HG03280 (cell line): ENCODE measurements at regions not wholly inside any gene's neighbourhood (a gene's known extent, or its start where the extent isn't known, plus 50 kb on each side); places are given as distances from the start of the nearest gene placed in this dataset.
"Not testable (repeated sequence)": the region's sequence is repeated elsewhere in the genome, so short reads cannot be mapped to it uniquely, and the experiment has no call there.

Source experiments
- ATAC-seq: cut with Tn5 transposase; IDR thresholded peaks from one replicate; pipeline ENCODE4 v1.9.1; 2021; ENCODE audit warnings: mild to moderate bottlenecking, moderate library complexity; ENCODE audit not compliant: unreplicated experiment

- not testable (repeated sequence) for ATAC-seq
These were observed 59.3 kb downstream of the NUTM2D start for GRCh38 chr10:87416892-87417291.

GRCh38 chr10:87422641-87423040 is 65.1 kb downstream of the NUTM2D start:
- ATAC-seq, result not testable (repeated sequence)

- not testable (repeated sequence) for ATAC-seq
These were observed 67.3 kb downstream of the NUTM2D start for GRCh38 chr10:87424697-87425373.

- not testable (repeated sequence) for ATAC-seq
These were observed 70.9 kb upstream of the MINPP1 start for GRCh38 chr10:87433836-87434235.

- not testable (repeated sequence) for ATAC-seq
These were observed 69.3 kb upstream of the MINPP1 start for GRCh38 chr10:87435295-87435826.

- ATAC-seq, result peak; percentile 85
These were observed 68.6 kb upstream of the MINPP1 start for GRCh38 chr10:87436104-87436503.

GRCh38 chr10:87437450-87437849 is 67.2 kb upstream of the MINPP1 start:
- ATAC-seq, result not testable (repeated sequence)
